ENCODE measurements at regions not wholly inside any gene's neighbourhood (a gene's known extent, or its start where the extent isn't known, plus 50 kb on each side); places are given as distances from the start of the nearest gene placed in this dataset.

DNA sequence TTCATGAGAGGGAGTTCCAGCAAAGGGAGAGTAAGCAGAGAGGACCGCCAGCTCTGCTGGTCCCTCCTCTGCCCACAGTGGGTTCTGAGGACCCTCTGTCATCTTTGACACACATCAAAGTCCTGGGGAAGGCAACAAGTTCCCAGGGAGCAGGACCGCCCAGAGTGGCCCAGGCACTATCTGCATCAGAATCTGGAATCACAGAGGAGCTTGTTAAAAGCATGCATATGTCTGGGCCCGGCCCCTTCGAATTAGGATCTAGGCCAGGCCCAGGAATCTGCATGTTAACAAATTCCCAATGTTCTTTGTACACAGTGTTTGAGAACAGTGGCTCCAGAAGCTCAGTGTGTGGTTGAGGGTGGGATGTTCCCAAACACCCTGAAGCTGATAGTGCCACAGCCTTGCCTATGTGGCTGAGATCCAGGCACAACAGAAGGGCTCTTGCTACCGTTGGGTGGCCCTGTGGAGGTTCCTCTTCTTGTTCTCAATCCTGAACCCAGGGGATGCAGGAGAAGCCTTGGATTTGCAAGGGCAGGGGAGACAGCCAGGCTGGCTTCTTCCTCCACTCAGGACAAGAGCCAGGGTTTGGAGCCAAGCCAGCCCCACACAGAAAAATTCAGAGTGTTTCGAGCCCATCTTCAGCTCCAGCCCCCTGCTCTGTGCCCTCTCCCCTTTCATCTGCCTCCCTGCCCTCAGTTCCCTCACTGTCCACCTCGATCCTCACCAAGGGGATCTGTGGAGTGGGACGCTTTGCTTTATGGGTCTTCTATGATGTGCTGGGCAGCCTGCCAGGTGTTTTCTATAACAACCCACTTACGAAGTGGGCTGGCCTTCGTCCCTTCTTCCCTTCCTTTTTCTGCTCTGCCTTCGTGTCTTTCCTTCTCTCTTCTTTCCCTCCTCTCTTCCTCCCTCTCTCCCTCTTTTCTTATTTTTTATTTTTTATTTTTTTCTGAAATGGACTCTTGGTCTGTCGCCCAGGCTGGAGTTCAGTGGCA lies 129.0 kb upstream of the TMPRSS2 start:
- no peak for DNase-seq (ENCODE audit: extremely low read depth, insufficient read length)
- Histone ChIP-seq H3K4me3 (replicated peaks; ENCODE audit: low read depth, low read length) (no peak overlapping the region), H3K27me3 (replicated peaks; ENCODE audit: control insufficient read depth, insufficient read depth, low read length) (no peaks in the 10 kb centered on the region; the same call in 1 of the 2 replicates), H3K36me3 (ENCODE audit: control insufficient read depth, insufficient read depth, low read length) (no peaks in the 10 kb centered on the region)
- TF ChIP-seq, protein P1, sequence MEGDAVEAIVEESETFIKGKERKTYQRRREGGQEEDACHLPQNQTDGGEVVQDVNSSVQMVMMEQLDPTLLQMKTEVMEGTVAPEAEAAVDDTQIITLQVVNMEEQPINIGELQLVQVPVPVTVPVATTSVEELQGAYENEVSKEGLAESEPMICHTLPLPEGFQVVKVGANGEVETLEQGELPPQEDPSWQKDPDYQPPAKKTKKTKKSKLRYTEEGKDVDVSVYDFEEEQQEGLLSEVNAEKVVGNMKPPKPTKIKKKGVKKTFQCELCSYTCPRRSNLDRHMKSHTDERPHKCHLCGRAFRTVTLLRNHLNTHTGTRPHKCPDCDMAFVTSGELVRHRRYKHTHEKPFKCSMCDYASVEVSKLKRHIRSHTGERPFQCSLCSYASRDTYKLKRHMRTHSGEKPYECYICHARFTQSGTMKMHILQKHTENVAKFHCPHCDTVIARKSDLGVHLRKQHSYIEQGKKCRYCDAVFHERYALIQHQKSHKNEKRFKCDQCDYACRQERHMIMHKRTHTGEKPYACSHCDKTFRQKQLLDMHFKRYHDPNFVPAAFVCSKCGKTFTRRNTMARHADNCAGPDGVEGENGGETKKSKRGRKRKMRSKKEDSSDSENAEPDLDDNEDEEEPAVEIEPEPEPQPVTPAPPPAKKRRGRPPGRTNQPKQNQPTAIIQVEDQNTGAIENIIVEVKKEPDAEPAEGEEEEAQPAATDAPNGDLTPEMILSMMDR (IDR thresholded peaks at IDR 0.05; ENCODE audit: insufficient read depth, low read length, poor library complexity, severe bottlenecking) = no peak

DNA sequence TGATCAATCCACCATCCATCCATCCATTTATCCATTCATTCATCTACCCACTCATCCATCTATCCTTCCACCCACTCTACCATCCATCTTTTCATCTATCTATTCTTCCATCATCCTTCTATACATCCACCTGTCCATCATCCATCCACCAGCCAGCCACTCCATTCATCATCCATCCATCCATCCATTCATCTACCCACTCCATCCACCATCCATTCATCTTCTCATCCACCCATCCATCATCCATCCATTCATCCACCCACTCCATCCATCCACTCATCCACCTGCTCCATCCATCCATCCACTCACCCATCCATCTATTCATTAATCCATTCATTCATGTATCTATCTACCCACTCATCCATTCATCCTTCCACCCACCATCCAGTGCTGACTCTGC lies 127.9 kb upstream of the TMPRSS2 start:
- no peak for DNase-seq (ENCODE audit: extremely low read depth, insufficient read length)
- H3K27me3 ChIP-seq (replicated peaks; ENCODE audit: control insufficient read depth, insufficient read depth, low read length) = no peaks in the 10 kb centered on the region; the same call in 1 of the 2 replicates
- no peak overlapping the region for H3K4me3 ChIP-seq (replicated peaks; ENCODE audit: low read depth, low read length)
- no peaks in the 10 kb centered on the region for H3K36me3 ChIP-seq (ENCODE audit: control insufficient read depth, insufficient read depth, low read length)
- TF ChIP-seq, protein P1 (IDR thresholded peaks at IDR 0.05; ENCODE audit: insufficient read depth, low read length, poor library complexity, severe bottlenecking) = no peak

DNA sequence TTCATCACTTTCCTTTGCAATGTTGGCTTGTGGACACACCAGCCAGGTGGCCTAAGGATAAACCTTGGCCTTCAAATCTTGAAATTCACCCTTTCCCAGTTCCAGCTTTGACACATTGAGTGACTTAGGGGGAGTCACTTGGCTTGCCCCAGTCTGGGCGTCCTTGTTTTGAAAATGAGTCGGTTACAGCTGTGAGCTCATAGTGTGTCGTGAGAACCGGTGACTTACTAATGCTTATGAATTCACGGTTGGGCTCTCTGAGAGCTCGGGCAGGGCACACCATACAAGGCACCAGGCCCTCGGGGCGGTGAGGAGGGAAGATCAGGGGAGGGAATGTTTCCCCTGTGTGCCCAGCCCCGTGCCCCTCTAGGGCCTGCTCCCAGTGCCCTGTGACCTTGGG lies 126.9 kb upstream of the TMPRSS2 start:
- no peak overlapping the region for H3K4me3 ChIP-seq (replicated peaks; ENCODE audit: low read depth, low read length)
- H3K27me3 ChIP-seq (replicated peaks; ENCODE audit: control insufficient read depth, insufficient read depth, low read length) = no peaks in the 10 kb centered on the region; the same call in 1 of the 2 replicates
- no peak for DNase-seq (ENCODE audit: extremely low read depth, insufficient read length)
- TF ChIP-seq, protein P1 (IDR thresholded peaks at IDR 0.05; ENCODE audit: insufficient read depth, low read length, poor library complexity, severe bottlenecking) = no peak
- no peaks in the 10 kb centered on the region for H3K36me3 ChIP-seq (ENCODE audit: control insufficient read depth, insufficient read depth, low read length)

DNA sequence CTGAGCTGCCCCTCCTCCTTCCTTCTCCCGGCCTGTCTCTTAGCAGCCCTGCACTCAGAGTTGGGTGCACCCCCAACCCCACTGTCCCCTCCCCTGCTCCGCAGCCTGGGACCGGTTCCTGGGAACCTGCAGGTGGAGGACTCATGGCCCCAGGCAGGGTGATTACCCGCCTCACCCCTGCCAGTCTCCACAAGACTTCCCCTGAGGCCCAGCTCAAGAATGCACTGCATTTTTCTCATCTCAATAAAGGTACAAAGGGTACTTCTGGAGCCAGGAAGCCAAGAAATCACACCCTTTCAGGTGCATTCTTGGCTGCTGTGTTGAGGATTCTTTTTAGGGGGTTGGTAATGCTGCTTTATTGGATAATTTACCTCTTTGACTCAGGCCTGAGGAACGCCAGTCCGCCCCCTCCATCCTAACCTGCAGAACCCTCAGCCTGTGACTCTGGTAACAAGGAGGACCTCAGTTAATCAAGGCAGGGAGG lies 126.3 kb upstream of the TMPRSS2 start:
- TF ChIP-seq, protein P1 (IDR thresholded peaks at IDR 0.05; ENCODE audit: insufficient read depth, low read length, poor library complexity, severe bottlenecking) = no peak
- no peak for DNase-seq (ENCODE audit: extremely low read depth, insufficient read length)
- Histone ChIP-seq H3K27me3 (replicated peaks; ENCODE audit: control insufficient read depth, insufficient read depth, low read length) (no peaks in the 10 kb centered on the region; the same call in 1 of the 2 replicates), H3K36me3 (ENCODE audit: control insufficient read depth, insufficient read depth, low read length) (no peaks in the 10 kb centered on the region), H3K4me3 (replicated peaks; ENCODE audit: low read depth, low read length) (no peak overlapping the region)

DNA sequence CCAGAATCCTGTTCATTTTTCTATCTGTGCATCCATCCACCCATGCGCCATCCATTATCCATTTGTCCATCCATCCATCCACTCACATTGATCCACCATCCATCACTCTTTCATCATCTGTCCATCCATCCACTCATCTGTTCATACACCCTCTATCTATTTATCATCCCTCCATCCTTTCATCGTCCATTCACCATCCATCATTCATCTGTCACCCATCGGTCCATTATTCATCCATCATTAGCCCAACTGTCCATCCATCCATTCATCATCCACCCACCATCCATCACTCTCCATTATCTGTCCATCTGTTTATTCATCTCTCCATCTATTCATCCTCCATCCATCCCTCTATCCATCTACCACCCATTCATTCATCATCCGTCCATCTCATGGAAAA lies 125.7 kb upstream of the TMPRSS2 start:
- Histone ChIP-seq H3K27me3 (replicated peaks; ENCODE audit: control insufficient read depth, insufficient read depth, low read length) (no peaks in the 10 kb centered on the region; the same call in 1 of the 2 replicates), H3K36me3 (ENCODE audit: control insufficient read depth, insufficient read depth, low read length) (no peaks in the 10 kb centered on the region), H3K4me3 (replicated peaks; ENCODE audit: low read depth, low read length) (no peak overlapping the region)
- TF ChIP-seq, protein P1 (IDR thresholded peaks at IDR 0.05; ENCODE audit: insufficient read depth, low read length, poor library complexity, severe bottlenecking) = no peak
- DNase-seq (ENCODE audit: extremely low read depth, insufficient read length) = no peak
